NCI-H146 treated with DMSO at 0.1 percent for 48 hours (cell line): ENCODE measurements at regions not wholly inside any gene's neighbourhood (a gene's known extent, or its start where the extent isn't known, plus 50 kb on each side); places are given as distances from the start of the nearest gene placed in this dataset.

ENCODE experiments used
- DNase-seq: peaks from one replicate; lab custom pipeline; 2025; ENCODE audit not compliant: unreplicated experiment; lab: John Stamatoyannopoulos, UW

- no peak for DNase-seq
Observed at GRCh38 chr22:49626361-49627216, 201.1 kb downstream of the BRD1 start.

DNA sequence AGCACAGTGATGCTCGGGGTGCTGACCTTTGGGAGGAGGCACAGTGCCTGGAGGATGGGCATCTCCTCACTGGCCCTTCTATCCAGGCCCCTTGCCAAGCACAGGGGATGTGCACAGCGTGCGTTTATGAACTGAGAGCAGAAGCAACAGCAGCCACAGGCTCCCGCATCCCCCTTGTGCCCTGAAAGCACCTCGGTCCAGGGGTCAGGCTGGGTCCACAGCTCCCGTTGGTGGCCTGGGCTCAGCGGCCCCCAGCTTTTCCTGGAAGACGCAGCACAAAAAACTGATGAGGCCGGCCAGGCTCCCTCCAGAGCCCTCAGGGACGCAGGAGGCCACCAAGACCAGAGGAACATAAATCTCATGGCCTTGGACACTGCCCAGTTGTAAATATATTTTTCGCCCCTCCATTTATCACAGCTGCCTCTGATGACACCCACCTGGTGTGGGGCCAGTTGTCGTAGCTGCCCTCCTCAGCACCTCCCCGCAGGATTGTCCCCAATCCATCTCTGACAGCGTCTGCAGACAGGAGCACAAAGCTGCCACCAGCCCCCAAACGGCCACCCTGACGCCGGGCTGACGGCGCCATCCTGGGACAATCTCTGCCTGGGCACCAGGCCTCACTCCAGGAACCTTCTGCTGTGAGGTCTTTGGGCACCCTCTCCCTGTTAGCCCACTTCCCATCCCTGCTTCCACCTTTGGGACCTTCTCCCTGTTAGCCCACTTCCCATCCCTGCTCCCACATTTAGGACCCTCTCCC is 203.1 kb downstream of the BRD1 start:
- no peak for DNase-seq

DNA sequence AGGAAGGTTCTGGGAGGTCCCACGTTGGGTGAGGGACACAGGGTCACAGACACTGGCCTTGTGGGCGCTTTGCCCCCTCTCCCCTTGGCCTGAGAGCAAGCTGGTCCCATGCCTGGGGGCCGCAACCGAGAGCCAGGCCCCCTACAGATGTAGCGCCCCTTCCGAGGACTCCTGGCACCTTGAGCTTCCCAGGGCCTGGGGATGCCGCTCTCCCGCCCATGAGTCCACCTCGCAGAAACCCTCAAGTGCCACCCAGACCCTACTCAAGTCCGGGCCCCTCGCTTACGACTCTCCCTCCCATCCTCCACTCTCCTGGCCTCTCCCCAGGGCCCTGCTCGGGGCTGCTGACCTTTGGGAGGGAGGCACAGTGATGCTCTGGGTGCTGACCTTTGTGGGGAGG is 204.0 kb downstream of the BRD1 start:
- DNase-seq = no peak

- DNase-seq = no peak
Observed at GRCh38 chr22:49623176-49623575, 204.5 kb downstream of the BRD1 start.

DNA sequence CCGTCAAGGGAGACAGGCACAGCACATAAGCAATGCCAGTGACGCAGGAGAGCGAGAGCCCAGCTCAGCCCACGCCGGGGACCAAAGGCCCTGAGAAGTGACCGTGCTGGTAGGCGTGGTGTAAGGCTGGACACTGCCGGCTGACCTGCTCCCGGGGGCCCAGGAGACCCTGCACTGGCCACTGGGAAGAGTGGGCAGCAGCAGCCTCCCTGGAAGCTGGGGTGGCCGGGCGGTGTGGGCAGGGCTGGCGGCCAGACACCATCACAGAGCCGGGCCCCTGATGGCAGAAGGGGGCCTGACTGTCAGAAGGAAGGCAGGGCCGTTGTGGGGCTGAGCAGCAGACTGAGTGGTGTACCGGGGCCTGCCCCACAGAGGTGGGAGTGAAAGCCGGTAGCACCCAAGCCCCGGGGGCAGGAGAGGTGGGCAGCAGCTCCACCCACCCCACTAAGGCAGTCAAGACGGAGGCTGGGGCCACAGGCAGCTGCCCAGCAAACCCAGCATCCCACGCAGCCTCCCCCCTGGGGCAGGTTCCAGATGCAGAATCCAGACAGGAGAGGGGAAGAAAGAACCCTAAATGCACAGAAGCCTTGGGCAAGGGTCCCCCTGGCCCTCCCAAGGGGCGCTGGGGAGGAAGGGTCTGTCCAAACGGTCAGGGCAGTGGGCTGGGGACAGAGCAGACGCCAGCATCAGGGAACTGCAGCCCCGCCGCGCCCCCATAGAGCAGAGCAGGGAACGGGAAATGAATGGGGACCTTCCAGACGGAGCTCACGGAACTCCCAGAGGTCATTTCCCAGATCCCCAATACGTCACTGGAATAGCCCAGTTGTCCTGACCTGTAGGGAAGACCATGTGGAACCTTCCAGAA is 205.2 kb downstream of the BRD1 start:
- DNase-seq = no peak

GRCh38 chr22:49621601-49622210 is 206.0 kb downstream of the BRD1 start:
- no peak for DNase-seq

DNA sequence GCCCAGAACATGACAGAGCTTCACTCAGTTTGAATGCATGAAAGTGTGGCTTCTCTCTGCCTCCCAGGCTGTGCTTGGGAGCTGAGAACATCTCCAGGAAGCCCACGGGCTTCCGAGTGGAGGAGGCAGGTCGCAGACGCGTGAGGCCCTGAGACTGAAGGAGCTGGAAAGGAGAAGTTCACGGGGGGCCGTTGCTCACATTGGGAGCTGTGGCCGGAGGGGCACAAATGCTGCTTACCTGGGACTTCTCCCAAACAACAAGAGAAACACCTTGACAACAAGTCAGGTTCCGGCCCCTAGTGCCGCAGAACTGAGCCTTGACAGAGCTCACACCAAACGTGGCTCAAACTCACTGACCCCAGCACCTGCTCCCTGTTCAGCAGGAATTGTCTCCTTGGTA is 207.0 kb downstream of the BRD1 start:
- DNase-seq = no peak

DNA sequence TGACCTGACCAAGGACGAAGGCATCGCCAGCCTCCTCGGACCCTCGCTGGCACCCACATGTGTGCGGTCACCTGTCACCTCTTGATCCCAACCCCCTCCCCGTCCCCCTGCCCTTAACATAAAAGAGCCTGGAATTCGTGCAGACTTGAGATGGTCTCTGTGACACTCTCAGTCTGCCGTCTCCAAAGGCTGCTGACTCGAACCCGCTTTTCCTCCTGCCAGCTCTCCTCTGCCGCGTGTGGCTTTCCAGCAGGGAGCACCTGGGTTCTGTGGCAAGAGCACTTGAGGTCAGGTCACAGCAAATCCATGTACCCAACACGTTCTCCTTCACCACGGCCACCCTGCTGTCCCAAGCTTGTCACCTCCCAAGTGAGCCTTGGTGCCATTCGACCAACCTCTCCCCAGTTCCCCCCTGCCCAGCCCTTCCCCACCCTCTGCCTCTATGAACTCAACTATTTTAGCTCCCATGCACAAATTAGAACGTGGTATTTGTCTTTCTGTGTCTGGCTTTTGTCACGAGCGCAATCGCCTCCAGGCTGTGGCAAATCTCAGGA is 207.6 kb downstream of the BRD1 start:
- DNase-seq = no peak

GRCh38 chr22:49619301-49619700 is 208.4 kb downstream of the BRD1 start:
- DNase-seq = no peak

GRCh38 chr22:49618677-49618953 is 209.1 kb downstream of the BRD1 start:
- no peak for DNase-seq

- DNase-seq = no peak
Observed at GRCh38 chr22:49617866-49618676, 209.6 kb downstream of the BRD1 start.

DNA sequence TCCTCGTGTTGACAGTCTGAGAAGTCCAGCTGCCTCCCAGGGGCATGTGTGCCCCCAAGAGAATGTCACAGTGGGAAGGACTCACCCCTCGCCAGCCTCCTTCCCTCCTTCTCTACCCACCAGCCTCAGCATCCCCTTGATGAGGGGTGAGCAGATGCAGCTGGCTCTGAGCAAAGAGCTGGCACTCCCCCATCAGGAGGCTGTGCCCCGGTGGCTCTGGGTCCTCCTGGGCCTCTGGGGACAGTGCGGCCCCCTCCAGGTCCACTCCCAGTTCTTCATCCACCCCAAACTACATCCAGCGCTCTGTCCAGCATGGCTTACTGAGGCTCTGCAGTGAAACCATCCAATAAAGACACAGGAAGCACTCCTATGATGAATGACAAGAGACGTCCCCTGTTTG is 210.4 kb downstream of the BRD1 start:
- DNase-seq = no peak

DNA sequence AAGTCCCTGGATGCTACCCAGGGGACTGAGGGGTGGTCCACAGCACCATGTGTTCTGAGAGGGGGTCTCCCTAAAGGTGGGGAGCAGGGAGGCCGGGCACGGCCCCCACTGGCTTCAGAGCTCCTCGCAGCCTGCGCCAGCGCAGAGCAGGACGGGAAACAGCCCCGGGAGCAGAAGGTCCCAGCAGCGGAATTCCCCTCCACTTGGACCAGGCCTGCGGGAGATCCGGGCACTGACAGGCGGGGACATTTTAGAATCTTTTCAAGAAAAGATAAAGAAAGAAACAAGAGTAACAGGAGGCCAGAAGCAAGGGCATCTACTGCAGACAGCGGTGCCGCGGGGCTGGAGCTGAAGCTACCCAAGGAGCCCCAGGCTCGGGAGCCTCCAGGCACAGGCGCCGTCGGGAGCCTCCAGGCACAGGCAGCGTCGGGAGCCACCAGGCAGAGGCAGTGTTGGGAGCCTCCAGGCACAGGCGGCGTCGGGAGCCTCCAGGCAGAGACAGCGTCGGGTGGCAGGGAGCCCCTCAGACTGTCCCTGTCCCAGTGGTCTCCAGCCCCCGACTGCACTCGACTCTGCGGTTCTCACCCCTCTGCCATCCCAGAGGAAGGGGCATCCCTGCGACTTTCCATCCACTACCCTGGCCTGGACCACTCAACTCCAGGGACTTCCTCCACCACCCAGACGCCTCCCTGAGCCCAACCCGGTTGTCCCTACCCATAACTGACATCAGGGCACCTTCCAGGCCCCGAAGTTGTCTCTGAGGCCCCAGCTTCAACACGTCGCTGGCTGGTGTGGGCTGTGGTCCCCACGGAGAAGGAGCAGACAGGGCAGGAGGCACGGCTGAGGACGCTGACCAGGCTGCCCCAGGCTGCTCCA is 211.1 kb downstream of the BRD1 start:
- DNase-seq = no peak

DNA sequence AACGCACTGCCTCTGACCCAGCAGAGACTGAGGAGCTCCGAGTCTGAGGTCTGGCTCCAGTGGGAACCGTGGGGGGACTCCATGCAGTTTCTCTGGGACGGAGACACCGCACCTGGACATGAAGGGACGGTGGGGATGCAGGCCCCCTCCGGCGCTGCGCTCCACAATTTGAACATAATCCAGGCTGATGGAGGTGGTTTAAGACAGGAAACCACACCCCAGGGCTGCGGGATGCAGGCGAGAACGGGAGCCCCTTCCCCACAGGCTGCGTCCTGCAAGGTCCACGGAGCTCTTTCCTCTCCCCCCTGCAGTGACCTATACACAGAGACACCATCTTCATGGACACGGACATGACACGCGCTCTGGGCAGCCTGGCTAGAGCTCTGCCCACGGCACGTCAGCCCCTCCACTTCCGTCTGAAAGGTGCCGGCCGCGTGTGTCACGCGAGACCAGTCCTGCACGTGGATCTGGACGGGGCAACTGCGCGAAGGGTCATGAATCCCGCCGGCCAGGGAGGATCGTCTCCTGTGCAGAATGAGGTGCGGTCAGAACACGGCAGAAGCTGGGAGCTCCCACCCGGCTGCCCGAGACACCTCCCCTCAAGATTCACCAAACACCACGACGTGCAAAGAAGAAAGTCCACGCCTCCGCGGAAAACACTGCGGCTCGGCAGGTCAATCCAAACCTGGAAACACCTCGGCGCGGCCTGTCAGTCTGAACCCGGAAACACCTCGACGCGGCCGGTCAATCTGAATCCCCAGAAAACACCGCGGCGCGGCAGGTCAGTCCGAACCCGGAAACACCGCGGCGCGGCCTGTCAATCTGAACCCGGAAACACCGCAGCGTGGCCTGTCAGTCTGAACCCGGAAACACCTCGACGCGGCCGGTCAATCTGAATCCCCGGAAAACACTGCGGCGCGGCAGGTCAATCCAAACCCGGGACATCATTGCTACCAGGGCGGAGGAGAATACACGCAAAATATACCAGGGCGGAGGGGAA is 212.4 kb downstream of the BRD1 start:
- no peak for DNase-seq

DNA sequence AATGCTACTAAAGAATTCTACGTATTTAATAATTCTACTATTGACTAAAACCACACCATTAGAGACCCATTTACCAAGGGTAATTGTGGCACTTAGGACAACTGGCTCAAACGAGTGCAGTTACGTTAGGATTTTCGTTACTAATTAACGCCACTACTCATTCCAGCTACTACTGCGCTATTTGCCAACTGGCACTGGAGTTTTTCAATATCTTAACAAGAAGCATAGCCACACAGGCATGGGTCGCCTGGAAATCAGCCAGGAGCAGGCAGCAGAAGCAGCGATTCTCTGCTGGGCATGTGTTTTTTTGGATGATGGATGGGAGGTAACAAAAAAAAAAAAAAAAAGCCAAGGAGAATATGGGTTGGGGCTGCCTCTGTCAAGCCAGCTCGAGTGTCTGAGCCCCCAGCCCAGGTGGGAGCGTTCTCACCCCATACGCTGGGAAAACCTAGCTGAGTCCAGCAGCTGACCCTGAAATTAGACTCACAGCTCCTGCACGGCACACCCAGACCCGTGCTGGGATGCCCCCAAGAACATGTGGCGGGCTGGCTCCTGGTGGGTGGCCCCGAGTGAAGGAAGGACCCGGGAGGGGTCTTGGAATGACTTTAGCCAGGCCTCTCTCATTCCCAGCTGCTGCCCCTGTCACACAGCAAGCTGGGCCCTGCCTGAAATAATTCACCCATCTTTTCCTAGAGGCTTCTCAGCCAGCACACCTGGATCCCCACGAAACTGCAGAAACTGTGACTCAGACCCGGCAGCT is 214.0 kb downstream of the BRD1 start:
- no peak for DNase-seq

DNA sequence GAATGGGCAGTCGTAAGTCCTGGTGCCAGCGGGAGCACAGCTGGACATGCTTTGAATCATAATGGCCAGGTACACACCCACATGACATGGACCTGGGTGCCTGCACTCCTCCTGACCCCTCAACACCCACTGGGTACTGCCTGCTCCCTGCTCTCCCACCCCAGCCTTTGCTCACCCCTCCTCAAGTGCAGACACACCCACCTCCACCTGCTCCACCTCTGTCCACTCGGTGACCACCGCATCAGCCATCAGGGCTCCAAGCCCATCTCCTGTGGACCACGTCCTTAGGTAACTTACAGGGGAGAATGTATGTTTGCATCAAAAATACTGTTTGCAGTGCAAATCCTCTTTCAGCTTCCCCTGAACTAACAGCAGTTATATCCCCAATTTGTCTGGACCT is 214.6 kb downstream of the BRD1 start:
- no peak for DNase-seq

- no peak for DNase-seq
Observed at GRCh38 chr22:49609207-49609876, 218.3 kb downstream of the BRD1 start.
